HG03095 (cell line): ENCODE measurements at regions not wholly inside any gene's neighbourhood (a gene's known extent, or its start where the extent isn't known, plus 50 kb on each side); places are given as distances from the start of the nearest gene placed in this dataset.
"Not testable (repeated sequence)": the region's sequence is repeated elsewhere in the genome, so short reads cannot be mapped to it uniquely, and the experiment has no call there.

ENCODE experiments used
- ATAC-seq: cut with Tn5 transposase; IDR thresholded peaks from one replicate; pipeline ENCODE4 v1.9.1; 2021; ENCODE audit warnings: moderate library complexity; ENCODE audit not compliant: unreplicated experiment

DNA sequence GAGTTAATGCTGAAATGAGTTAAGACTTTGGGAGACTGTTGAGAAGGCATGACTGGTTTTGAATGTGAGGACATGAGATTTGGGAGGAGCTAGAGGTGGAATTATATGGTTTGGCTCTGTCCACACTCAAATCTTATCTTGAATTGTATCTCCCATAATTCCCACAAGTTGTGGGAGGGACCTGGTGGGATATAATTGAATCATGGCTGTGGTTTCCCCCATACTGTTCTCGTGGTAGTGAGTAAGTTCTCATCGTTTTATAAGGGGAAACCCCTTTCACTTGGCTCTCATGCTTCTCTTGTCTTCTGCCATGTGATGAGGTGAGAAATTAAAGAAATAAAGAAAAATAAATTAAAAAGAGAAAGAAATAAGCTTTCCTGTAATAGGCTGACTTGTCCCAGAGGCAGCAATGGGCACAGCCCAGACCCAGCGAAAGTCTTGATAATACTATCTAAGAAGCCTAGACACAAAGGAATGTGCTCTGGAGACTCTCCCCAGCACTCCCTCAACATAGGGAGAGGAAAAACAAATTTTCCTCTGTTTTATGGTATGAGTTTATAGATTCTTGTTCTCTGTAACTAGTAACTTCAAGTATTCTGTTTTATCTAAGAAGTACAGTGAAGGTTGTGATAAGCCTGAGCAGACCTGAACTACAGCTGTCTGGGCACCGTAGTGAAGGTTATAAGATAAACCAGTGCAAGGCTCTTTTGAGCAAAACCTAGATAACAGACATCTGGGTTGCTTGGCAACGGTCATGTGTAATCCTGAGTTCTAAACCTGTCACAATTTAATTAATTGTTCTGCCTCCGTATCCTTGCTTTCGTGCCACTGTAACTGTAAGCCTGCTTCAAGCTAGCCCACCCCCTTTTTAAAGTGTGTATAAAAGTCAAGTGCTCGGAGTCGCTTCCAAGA lies 88.9 kb upstream of the ECI2 start:
- no peak for ATAC-seq

DNA sequence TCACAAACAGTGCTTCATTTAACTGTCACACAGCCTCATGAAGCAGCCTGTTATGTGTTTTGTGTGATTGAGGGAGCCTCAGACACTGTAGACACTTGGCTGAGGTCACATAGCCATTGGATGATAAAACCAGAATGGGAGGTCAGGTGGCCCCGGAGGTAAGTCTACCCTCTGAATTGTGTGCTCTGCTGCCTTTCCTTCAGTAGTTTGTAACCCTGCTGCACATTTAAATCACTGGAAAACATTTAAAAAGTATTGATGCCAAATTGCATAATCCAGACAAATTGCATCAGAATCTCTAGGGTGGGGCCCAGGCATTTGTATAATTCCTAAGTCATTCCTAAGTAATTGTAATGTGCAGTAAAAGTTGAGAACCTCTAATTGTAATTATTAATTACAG lies 85.2 kb upstream of the ECI2 start:
- ATAC-seq: no peak

DNA sequence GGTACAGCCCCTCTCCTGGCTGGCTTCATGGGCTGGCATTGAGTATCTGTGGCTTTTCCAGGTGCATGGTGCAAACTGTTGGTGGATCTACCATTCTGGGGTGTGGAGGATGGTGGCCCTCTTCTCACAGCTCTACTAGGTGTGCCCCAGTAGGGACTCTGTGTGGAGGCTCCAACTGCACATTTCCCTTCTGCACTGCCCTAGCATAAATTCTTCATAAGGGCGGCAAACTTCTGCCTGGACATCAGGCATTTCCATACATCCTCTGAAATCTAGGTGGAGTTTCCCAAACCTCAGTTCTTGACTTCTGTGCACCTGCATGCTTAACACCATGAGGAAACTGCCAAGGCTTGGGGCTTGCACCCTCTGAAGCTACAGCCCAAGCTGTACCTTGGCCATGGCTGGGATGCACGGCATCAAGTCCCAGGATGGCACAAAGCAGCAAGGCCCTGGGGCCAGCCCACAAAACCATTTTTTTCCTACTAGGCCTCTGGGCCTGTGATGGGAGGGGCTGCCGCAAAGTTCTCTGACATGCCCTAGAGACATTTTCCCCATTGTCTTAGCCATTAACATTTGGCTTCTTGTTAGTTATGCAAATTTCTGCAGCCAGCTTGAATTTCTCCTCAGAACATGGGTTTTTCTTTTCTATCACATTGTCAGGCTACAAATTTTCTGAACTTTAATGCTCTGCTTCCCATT lies 83.4 kb upstream of the ECI2 start:
- not testable (repeated sequence) for ATAC-seq

DNA sequence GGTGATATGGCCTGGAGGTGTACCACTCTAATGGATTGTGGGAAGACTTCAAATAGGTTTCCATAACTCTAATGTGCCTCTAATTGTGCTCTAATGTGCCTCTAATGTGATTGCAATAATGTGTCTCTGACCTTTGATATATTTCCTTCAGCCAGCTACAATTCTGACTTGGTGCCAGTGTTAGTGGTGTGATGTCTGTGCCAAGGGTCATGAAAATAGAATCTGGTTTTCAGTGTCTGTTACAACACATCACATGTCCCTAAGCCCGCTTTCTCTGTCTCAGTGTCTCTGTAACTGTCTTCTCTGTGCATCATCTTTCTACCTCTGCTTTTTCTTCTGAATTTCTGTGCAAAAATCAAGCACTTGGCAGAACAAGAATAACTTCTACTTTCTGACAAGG lies 77.2 kb upstream of the ECI2 start:
- ATAC-seq: no peak

DNA sequence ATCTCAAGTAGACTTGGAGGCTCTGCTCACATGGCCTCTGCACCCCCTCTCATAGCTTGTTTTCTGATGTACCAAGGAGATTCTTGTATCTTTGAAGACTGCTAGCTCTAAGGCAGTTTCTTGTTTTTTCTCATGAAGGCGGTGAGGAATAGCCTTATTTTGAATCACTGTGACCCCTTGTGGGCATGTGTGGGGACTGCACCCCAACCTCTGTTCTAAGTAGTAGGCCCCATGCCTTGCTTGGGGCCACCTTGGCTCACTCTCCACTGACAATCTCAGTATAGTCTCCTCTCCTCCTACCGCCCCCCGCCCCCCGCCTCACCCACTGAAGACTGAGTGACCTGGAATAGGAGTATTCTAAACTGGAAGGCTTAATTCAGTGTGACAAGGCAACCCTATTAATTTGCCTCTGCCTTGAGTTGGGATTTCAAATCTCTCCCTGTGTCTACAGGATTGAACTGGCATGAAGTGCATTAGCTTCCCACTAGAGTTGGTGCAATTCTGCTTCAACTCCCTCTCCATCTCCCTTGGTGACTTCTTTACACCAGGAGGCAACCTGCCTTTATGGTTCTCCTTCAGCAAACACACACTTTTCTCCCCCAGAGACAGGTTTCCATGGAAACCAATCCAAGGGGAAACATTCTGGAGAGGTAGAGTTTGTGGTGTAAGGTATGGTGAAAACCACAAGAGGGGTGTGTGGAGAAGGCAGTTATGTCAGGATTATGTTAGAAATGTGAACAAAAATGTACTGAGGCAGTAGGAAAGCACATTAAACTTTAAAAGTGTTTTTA lies 75.4 kb upstream of the ECI2 start:
- no peak for ATAC-seq

DNA sequence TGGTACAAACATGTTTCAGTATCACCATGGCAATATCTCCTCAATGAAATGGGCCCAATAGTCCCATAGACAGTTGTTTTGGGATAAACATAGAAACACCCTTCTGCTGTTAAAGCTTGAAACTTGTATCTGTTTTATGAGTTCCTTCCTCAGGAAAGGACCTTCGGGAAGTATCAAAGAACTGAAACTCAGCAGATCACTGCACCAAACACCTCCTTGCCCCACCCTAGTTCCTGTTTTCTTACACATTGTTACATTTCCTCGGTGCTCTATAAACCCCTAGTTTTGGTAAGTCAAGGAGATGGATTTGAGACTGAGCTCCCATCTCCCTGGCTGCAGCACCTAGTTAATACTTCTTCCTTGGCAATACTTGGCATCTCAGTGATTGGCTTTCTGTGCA lies 73.8 kb upstream of the ECI2 start:
- ATAC-seq: no peak

DNA sequence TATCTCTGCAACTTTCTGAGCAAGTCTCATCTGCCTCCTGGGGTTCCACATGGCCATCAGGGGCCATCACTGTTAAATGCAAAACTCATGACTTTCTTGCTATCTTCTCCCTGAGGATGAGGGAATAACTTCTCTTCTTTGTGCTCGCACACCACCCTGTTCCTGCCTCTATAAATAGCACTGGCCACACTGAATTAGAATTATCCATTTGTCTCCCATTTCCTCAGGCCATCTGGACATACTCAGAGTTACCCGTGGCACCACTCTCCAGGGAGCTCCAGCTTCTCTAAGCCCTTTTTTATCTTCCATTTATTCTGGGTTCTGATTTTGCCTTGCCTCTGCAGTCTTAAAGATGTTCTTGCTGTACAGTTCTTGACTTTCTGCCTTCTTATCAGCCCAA lies 72.8 kb upstream of the ECI2 start:
- ATAC-seq: no peak

DNA sequence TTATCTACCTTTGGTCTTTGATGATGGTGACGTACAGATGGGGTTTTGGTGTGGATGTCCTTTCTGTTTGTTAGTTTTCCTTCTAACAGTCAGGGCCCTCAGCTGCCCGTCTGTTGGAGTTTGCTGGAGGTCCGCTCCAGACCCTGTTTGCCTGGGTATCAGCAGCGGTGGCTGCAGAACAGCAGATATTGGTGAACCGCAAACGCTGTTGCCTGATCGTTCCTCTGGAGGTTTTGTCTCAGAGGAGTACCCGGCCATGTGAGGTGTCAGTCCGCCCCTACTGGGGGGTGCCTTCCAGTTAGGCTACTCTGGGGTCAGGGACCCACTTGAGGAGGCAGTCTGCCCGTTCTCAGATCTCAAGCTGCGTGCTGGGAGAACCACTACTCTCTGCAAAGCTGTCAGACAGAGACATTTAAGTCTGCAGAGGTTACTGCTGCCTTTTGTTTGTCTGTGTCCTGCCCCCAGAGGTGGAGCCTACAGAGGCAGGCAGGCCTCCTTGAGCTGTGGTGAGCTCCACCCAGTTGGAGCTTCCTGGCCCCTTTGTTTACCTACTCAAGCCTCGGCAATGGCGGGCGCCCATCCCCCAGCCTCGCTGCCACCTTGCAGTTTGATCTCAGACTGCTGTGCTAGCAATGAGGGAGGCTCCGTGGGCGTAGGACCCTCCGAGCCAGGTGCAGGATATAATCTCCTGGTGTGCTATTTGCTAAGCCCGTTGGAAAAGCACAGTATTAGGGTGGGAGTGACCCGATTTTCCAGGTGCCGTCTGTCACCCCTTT lies 68.5 kb upstream of the ECI2 start:
- not testable (repeated sequence) for ATAC-seq

DNA sequence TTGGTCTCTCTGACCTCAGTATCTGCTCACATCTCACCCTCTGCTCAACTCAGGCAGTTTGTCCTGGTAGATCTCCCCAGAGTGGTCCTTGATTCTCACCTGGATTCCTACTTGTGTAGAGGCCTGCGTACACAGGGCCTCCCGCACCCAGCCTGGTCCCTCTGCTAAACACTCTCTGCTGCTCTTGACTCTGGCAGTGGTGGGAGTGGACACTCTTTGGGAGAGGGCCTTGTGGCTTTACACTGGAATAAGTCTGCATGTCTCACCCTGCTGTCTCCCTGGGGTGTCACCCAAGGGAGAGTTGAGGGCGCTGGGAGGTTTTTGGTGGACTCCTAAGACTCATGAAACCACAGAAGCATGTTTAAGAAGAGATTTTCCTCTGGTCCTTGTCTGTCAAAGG lies 57.3 kb upstream of the ECI2 start:
- no peak for ATAC-seq

DNA sequence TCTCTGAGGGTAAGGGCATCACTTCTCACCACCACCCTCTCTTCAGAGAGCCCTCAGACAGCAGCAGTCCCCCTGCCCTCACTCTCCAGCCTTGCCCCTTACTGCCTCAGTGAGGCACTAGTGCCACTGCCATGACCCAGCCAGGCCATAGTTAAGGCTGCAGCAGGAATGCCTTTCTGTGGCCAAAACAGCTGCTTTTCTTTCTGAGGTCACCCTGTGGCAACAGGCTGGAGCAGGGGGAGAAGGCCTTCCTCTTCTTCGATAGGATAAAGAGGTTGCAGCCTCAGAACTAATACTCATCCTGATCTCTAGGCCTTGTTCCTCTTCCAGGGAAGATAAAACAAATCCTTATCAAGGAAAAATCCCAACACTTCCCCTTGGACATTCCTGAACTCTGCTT lies 56.8 kb upstream of the ECI2 start:
- ATAC-seq: no peak

DNA sequence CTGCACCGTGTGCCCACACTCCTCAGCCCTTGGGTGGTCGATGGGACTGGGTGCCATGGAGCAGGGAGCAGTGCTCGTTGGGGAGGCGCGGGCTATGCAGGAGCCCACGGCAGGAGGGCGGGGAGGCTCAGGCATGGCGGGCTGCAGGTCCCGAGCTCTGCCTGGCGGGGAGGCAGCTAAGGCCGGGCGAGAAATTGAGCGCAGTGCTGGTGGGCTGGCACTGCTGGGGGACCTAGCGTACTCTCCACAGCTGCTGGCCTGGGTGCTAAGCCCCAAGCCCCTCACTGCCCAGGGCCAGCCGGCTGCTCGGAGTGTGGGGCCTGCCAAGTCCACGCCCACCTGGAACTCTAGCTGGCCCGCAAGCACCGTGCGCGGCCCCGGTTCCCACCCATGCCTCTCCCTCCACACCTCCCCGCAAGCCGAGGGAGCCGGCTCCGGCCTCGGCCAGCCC lies 55.9 kb upstream of the ECI2 start:
- ATAC-seq: no peak

DNA sequence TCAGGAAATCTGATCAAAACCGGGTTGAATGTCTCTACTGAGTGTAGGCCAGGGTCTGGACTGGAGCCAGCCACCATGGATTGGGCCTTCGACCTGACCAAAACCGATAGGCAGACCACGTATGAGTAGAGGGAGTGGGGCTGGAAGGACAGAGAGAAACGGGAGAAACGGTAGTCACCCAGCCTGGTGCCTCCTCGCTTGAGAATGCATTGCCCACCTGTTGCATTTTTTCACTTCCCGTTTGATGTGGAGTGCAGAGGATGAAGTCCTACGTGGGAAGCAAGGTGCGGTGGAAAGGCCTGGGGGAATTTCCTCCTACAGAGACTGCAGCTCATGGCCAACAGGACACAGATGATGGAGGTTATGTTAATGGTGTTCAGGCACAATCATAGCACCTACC lies 53.9 kb upstream of the ECI2 start:
- ATAC-seq: no peak

DNA sequence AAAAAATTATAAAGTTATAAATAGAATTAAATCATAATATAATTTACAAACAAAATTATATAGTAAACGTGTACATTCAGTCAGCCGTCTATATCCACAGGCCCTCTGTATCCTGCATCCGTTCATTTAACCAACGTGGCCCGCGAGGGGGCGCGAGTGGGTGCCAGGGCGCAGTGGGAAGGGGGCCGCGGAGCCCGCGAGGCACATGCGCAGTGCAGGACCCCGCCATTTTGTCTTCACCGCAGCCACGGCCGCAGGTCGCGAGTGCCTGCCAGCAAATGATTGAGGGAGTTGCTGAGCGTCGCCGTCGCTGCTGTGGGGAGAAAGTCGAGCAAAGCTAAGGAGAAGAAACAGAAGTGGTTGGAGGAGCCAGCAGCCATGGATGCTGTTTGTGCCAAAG lies 53.4 kb upstream of the ECI2 start:
- no peak for ATAC-seq

DNA sequence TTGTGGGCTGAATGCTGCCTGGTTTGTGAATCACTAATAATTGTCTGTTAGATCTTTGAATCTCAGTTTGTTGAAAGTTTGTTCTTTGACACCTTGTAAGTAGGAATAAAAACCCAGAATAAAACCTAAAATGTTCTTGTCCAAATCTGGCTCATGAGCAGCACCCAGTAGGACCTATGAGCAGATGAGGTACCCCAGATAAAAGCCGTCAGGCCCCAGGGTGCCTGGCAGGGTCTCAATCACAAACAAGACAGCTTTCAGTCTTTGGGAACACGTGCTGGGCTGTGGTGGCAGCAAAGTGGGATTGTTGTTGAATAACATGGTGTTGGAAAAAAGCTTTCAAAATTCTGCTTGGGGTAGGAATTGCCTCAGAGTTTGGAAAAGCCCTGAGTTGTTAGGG lies 52.1 kb upstream of the ECI2 start:
- ATAC-seq: no peak

DNA sequence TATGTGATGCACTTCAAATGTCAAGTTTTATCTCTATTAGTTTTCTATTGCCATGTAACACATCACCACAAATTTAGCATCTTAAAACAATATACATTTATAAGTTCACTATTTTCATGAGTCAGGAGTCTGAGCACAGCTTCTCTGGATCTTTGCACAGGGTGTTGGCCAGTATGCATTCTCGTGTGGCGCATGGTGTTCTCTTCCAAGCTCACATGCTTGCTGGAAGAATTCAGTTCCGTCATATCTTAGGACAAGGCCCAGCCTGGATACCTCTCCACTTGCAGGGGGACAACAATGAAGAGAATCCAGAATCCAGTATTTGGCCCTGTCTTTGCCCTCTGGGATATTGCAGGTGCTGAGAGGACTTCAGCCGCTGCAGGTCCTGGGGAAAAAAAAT lies 51.0 kb upstream of the ECI2 start:
- ATAC-seq: no peak

DNA sequence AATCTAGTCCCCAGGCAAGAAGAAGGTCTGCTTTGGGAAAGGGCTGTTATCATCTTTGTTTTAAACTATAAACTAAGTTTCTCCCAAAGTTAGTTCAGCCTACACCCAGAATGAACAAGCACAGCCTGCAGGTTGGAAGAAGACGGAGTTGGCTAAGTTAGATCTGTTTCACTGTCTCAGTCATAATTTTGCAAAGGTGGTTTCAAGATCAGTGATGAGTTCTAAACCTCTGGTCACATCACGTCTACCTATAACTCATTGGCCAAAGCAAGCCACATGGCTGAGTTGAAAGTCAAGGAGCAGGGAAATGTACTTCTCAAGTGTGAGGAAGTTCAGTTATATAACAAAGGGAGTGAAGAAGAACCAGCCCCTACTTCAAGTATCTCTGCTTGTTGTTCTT lies 50.5 kb upstream of the ECI2 start:
- ATAC-seq: no peak

DNA sequence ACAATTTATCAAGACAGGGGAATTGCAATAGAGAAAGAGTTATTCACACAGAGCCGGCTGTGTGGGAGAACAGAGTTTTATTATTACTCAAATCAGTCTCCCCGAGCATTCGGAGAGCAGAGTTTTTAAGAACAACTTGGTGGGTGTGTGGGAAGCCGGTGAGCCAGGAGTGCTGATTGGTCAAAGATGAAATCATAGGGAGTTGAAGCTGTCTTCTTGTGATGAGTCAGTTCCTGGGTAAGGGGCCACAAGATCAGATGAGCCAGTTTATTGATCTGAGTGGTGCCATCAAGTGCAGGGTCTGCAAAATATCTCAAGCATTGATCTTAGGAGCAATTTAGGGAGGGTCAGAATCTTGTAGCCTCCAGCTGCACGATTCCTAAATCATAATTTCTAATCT lies 50.0 kb upstream of the ECI2 start:
- no peak for ATAC-seq
